Adrenal gland (tissue), 9 donors: ENCODE measurements at regions not wholly inside any gene's neighbourhood (a gene's known extent, or its start where the extent isn't known, plus 50 kb on each side); places are given as distances from the start of the nearest gene placed in this dataset.

ENCODE experiments used
- DNase-seq, 7 donors: peaks; one replicate each; pipeline ENCODE4 v3.0.0-alpha.2; 2019 to 2020
- H3K27ac ChIP-seq, 5 donors: fragments of 200-600 bp; sonication (generic) in 4 of 5; 1 replicate in 3 of 5; 2 replicates in 2 of 5; pipeline versions ENCODE4 v1.5.1 to v1.8.0; 2016 to 2020; ENCODE audit warnings: mild to moderate bottlenecking in 1 of 5
- H3K27me3 ChIP-seq: fragments of 200-600 bp; 2 replicates; pipeline ENCODE4 v1.8.0; 2021
- H3K36me3 ChIP-seq, 2 donors: fragments of 200-600 bp; replicated peaks in 1 of 2; 1 replicate in 1 of 2; 2 replicates in 1 of 2; pipeline versions ENCODE4 v1.5.1 to v1.8.0; 2018 to 2022
- H3K4me1 ChIP-seq, 2 donors: fragments of 200-600 bp; replicated peaks in 1 of 2; 1 replicate in 1 of 2; 2 replicates in 1 of 2; pipeline versions ENCODE4 v1.5.1 to v1.8.0; 2018 to 2021
- H3K4me3 ChIP-seq, 4 donors: fragments of 200-600 bp; sonication (generic) in 3 of 4; one replicate each; pipeline ENCODE4 v1.5.1; 2016 to 2018
- H3K9me3 ChIP-seq, 3 donors: fragments of 200-600 bp; sonication (generic) in 1 of 3; replicated peaks in 1 of 3; 1 replicate in 2 of 3; 2 replicates in 1 of 3; pipeline versions ENCODE4 v1.5.1 to v1.8.0; 2016 to 2021
- CTCF ChIP-seq, 6 experiments: fragments of 450-650 bp in 4 of 6; fragments of 200-600 bp in 2 of 6; sonication (generic) in 1 of 6; IDR thresholded peaks; 1 replicate in 5 of 6; 2 replicates in 1 of 6; pipeline versions ENCODE4 v1.5.1 to v1.8.0; 2016 to 2021; ENCODE audit warnings: antibody characterized with exemption in 6 of 6, mild to moderate bottlenecking in 2 of 6, moderate library complexity in 1 of 6
- POLR2A ChIP-seq, 2 donors: fragments of 450-650 bp; IDR thresholded peaks; one replicate each; pipeline ENCODE4 v1.6.1; 2017; ENCODE audit warnings: antibody characterized with exemption in 2 of 2, mild to moderate bottlenecking in 2 of 2, moderate library complexity in 1 of 2
- WGBS, 4 donors: extraction: QIAGEN DNeasy Blood & Tissue Kit in 2 of 4; methylation state at CpG; one replicate each; pipeline versions ENCODE4 v1.1.5 to v1.1.7; 2013 to 2017; 5-methylcytosine and 5-hydroxymethylcytosine counted together
- intact Hi-C, 2 donors: fragments of 100-400 bp; cut with DNase I; formaldehyde crosslinking; loops; one replicate each; pipeline versions ENCODE4 v1.14.1 to v1.15.0; 2022 to 2023
- donor health status: healthy with polysubstance abuse.
- donor health status: Bipolar disorder and iron deficiency.
- donor health status: DM: yes; HTN: yes; CAD: no.
- donor health status: DM: no; HTN: no; CAD: no.
- donor health status: DM: no; HTN: no; CAD: no.

GRCh38 chr11:36744375-36745168 lies 146.5 kb upstream of the RAG2 start:
- no peak overlapping the region for H3K27ac ChIP-seq
- 22 to 28% (median 23%) methylated on average over 11 of the region's 11 CpGs for WGBS, 4 donors
- H3K36me3 ChIP-seq, result no peaks in the 10 kb centered on the region
- TF ChIP-seq POLR2A (IDR thresholded peaks at IDR 0.05), result no peak
- peak; percentile 68 to 78 (median 70) for TF ChIP-seq CTCF (IDR thresholded peaks at IDR 0.05)
- H3K4me3 ChIP-seq, result no peak overlapping the region
- H3K9me3 ChIP-seq, result no peaks in the 10 kb centered on the region
- no peaks in the 10 kb centered on the region for H3K27me3 ChIP-seq
- intact Hi-C loops, result loop anchor here (5.0 kb wide), 2 partner anchors 42 to 177 kb away; partner anchors contain the start of gene RAG1 (in 1 of the 2)
- H3K4me1 ChIP-seq, result no peaks in the 10 kb centered on the region
- peak; percentile 58 to 90 (median 80) for DNase-seq

- no peak for DNase-seq
- H3K36me3 ChIP-seq, result no peaks in the 10 kb centered on the region
- no peaks in the 10 kb centered on the region for H3K9me3 ChIP-seq
- TF ChIP-seq CTCF (IDR thresholded peaks at IDR 0.05), result no peak
- no peak for TF ChIP-seq POLR2A (IDR thresholded peaks at IDR 0.05)
- H3K4me3 ChIP-seq, result no peak overlapping the region
- H3K27me3 ChIP-seq, result no peaks in the 10 kb centered on the region
- no peak overlapping the region for H3K27ac ChIP-seq
- WGBS, 4 donors, result 83 to 92% (median 87%) methylated on average over 2 of the region's 2 CpGs
- intact Hi-C loops, result no loop called here
- H3K4me1 ChIP-seq, result no peaks in the 10 kb centered on the region
Measured at GRCh38 chr11:36743039-36743438, 145.0 kb upstream of the RAG2 start.

- no peak for DNase-seq
- intact Hi-C loops, result no loop called here
- no peaks in the 10 kb centered on the region for H3K9me3 ChIP-seq
- no peak overlapping the region for H3K27ac ChIP-seq
- no peaks in the 10 kb centered on the region for H3K27me3 ChIP-seq
- H3K36me3 ChIP-seq, result no peaks in the 10 kb centered on the region
- TF ChIP-seq CTCF (IDR thresholded peaks at IDR 0.05) (no peak), POLR2A (IDR thresholded peaks at IDR 0.05) (no peak)
- H3K4me1 ChIP-seq, result no peaks in the 10 kb centered on the region
- H3K4me3 ChIP-seq, result no peak overlapping the region
Measured at GRCh38 chr11:36741515-36741914, 143.5 kb upstream of the RAG2 start.

GRCh38 chr11:36738292-36738861 lies 140.3 kb upstream of the RAG2 start:
- Histone ChIP-seq H3K36me3 (no peaks in the 10 kb centered on the region), H3K4me3 (no peak overlapping the region), H3K27ac (no peak overlapping the region), H3K27me3 (no peaks in the 10 kb centered on the region), H3K4me1 (no peaks in the 10 kb centered on the region), H3K9me3 (no peaks in the 10 kb centered on the region)
- no peak for DNase-seq
- 28 to 42% (median 36%) methylated on average over 3 of the region's 3 CpGs for whole genome bisulfite sequencing, 4 donors
- intact Hi-C loops, result no loop called here
- no peak for TF ChIP-seq CTCF (IDR thresholded peaks at IDR 0.05)
- no peak for TF ChIP-seq POLR2A (IDR thresholded peaks at IDR 0.05)
